ENCODE measurements at regions not wholly inside any gene's neighbourhood (a gene's known extent, or its start where the extent isn't known, plus 50 kb on each side); places are given as distances from the start of the nearest gene placed in this dataset.

- TF ChIP-seq ARID4B (CRISPR knock-in tag; IDR thresholded peaks at IDR 0.05; ENCODE audit: borderline replicate concordance) (no peak), SMAD4 (CRISPR knock-in tag; IDR thresholded peaks at IDR 0.05) (no peak), RORB (CRISPR knock-in tag; IDR thresholded peaks at IDR 0.05) (no peak), USF1 (CRISPR knock-in tag; IDR thresholded peaks at IDR 0.05) (no peak), PRRX2 (CRISPR knock-in tag; IDR thresholded peaks at IDR 0.05) (no peak), FOXP1 (CRISPR knock-in tag; IDR thresholded peaks at IDR 0.05; ENCODE audit: borderline replicate concordance) (no peak)
Observed at GRCh38 chr1:87783315-87783714, 454.6 kb downstream of the LMO4 start (continued).

- CTCF ChIA-PET = interaction anchor here (1.0 kb wide), 1 partner anchor 11 kb away, joined by 3 read pairs; no protein-coding TSS in a partner anchor
- Mint-ChIP-seq H3K4me3 (no peak overlapping the region), H3K4me1 (peaks cover 22% of the 10 kb centered on the region), H3K27me3 (ENCODE audit: low read depth) (no peaks in the 10 kb centered on the region), H3K9me3 (peaks cover 9% of the 10 kb centered on the region; the same call in 1 of the 2 replicates), H3K36me3 (no peaks in the 10 kb centered on the region), H3K27ac (no peak overlapping the region)
- POLR2A ChIA-PET = no interaction called here
- no peak for DNase-seq (ENCODE audit: low spot score)
- ATAC-seq = no peak
- TF ChIP-seq ATF1 (CRISPR knock-in tag; IDR thresholded peaks at IDR 0.05) (no peak), CBFB (CRISPR knock-in tag; IDR thresholded peaks at IDR 0.05; ENCODE audit: low read depth) (no peak), SP1 (CRISPR knock-in tag; conservative IDR thresholded peaks at IDR 0.05) (no peak), ATF6 (CRISPR knock-in tag; IDR thresholded peaks at IDR 0.05) (no peak), SOX15 (CRISPR knock-in tag; IDR thresholded peaks at IDR 0.05) (no peak)
- TF ChIP-seq, protein P1, sequence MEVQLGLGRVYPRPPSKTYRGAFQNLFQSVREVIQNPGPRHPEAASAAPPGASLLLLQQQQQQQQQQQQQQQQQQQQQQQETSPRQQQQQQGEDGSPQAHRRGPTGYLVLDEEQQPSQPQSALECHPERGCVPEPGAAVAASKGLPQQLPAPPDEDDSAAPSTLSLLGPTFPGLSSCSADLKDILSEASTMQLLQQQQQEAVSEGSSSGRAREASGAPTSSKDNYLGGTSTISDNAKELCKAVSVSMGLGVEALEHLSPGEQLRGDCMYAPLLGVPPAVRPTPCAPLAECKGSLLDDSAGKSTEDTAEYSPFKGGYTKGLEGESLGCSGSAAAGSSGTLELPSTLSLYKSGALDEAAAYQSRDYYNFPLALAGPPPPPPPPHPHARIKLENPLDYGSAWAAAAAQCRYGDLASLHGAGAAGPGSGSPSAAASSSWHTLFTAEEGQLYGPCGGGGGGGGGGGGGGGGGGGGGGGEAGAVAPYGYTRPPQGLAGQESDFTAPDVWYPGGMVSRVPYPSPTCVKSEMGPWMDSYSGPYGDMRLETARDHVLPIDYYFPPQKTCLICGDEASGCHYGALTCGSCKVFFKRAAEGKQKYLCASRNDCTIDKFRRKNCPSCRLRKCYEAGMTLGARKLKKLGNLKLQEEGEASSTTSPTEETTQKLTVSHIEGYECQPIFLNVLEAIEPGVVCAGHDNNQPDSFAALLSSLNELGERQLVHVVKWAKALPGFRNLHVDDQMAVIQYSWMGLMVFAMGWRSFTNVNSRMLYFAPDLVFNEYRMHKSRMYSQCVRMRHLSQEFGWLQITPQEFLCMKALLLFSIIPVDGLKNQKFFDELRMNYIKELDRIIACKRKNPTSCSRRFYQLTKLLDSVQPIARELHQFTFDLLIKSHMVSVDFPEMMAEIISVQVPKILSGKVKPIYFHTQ (CRISPR knock-in tag; IDR thresholded peaks at IDR 0.05) = no peak
- TF ChIP-seq, protein P2, sequence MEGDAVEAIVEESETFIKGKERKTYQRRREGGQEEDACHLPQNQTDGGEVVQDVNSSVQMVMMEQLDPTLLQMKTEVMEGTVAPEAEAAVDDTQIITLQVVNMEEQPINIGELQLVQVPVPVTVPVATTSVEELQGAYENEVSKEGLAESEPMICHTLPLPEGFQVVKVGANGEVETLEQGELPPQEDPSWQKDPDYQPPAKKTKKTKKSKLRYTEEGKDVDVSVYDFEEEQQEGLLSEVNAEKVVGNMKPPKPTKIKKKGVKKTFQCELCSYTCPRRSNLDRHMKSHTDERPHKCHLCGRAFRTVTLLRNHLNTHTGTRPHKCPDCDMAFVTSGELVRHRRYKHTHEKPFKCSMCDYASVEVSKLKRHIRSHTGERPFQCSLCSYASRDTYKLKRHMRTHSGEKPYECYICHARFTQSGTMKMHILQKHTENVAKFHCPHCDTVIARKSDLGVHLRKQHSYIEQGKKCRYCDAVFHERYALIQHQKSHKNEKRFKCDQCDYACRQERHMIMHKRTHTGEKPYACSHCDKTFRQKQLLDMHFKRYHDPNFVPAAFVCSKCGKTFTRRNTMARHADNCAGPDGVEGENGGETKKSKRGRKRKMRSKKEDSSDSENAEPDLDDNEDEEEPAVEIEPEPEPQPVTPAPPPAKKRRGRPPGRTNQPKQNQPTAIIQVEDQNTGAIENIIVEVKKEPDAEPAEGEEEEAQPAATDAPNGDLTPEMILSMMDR (IDR thresholded peaks at IDR 0.05) = no peak
- TF ChIP-seq, protein P3, sequence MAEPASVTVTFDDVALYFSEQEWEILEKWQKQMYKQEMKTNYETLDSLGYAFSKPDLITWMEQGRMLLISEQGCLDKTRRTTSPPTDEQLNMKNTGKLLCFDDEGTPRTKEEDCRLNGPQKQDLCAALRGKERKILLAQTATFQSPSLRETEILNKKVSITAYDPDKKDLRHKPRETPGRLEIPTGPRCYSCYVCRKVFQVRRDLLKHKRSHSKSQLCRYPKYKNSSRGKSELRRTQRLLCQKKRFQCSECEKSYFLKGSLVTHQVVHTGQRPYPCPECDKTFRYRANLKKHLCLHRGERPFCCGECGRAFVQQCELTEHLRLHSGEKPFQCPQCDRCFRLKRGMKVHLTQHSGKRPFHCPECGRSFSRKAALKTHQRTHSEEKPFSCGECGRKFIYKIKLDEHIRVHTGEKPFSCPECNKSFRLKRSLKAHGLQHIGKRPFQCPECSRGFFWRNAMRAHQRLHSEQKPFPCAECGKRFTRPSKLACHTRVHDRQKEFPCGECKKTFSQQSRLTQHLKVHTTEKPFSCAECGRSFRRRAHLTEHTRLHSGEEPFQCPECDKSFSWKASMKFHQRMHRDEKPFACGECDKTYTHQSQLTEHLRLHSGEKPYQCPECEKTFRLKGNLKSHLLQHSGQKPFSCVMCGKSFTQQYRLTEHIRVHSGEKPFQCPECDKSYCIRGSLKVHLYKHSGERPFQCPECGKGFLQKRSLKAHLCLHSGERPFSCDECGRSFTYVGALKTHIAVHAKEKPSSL (CRISPR knock-in tag; conservative IDR thresholded peaks at IDR 0.05) = no peak
- TF ChIP-seq, protein P4, sequence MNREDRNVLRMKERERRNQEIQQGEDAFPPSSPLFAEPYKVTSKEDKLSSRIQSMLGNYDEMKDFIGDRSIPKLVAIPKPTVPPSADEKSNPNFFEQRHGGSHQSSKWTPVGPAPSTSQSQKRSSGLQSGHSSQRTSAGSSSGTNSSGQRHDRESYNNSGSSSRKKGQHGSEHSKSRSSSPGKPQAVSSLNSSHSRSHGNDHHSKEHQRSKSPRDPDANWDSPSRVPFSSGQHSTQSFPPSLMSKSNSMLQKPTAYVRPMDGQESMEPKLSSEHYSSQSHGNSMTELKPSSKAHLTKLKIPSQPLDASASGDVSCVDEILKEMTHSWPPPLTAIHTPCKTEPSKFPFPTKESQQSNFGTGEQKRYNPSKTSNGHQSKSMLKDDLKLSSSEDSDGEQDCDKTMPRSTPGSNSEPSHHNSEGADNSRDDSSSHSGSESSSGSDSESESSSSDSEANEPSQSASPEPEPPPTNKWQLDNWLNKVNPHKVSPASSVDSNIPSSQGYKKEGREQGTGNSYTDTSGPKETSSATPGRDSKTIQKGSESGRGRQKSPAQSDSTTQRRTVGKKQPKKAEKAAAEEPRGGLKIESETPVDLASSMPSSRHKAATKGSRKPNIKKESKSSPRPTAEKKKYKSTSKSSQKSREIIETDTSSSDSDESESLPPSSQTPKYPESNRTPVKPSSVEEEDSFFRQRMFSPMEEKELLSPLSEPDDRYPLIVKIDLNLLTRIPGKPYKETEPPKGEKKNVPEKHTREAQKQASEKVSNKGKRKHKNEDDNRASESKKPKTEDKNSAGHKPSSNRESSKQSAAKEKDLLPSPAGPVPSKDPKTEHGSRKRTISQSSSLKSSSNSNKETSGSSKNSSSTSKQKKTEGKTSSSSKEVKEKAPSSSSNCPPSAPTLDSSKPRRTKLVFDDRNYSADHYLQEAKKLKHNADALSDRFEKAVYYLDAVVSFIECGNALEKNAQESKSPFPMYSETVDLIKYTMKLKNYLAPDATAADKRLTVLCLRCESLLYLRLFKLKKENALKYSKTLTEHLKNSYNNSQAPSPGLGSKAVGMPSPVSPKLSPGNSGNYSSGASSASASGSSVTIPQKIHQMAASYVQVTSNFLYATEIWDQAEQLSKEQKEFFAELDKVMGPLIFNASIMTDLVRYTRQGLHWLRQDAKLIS (CRISPR knock-in tag; IDR thresholded peaks at IDR 0.05; ENCODE audit: borderline replicate concordance) = no peak
Observed at GRCh38 chr1:87785386-87785785, 456.7 kb downstream of the LMO4 start.
